GM23248 (cell line): ENCODE measurements at regions not wholly inside any gene's neighbourhood (a gene's known extent, or its start where the extent isn't known, plus 50 kb on each side); places are given as distances from the start of the nearest gene placed in this dataset.

Experiments
- EZH2 ChIP-seq: fragments of 200-600 bp; sonication (generic); IDR thresholded peaks from 2 replicates; pipeline ENCODE4 v1.6.1; 2018; ENCODE audit warnings: antibody characterized with exemption, mild to moderate bottlenecking; ENCODE audit not compliant: insufficient read depth, poor library complexity, severe bottlenecking
- EZH2phosphoT487 ChIP-seq: fragments of 200-600 bp; sonication (generic); IDR thresholded peaks from 2 replicates; pipeline ENCODE4 v1.6.1; 2018; ENCODE audit warnings: antibody characterized with exemption, moderate library complexity, mild to moderate bottlenecking, low read depth; ENCODE audit not compliant: insufficient read depth

- TF ChIP-seq EZH2phosphoT487 (no peak), EZH2 (no peak)
Observed at GRCh38 chr1:199687321-199687720, 340.2 kb upstream of the NR5A2 start.
